Panc1 (cell line): ENCODE measurements at regions not wholly inside any gene's neighbourhood (a gene's known extent, or its start where the extent isn't known, plus 50 kb on each side); places are given as distances from the start of the nearest gene placed in this dataset.

Source experiments
- CTCF ChIP-seq: fragments of 450-650 bp; IDR thresholded peaks from 2 replicates; pipeline ENCODE4 v1.5.1; 2017; ENCODE audit warnings: mild to moderate bottlenecking
- TCF7L2 ChIP-seq: IDR thresholded peaks from 2 replicates; pipeline ENCODE4 v1.6.1; 2011; ENCODE audit warnings: mild to moderate bottlenecking, low read depth, low read length, inconsistent platforms

- no peak for TF ChIP-seq CTCF
- TF ChIP-seq TCF7L2: no peak
Observed at GRCh38 chr7:85699482-85699881, 512.6 kb upstream of the SEMA3D start.
